Uterus (tissue), 3 donors: ENCODE measurements at regions not wholly inside any gene's neighbourhood (a gene's known extent, or its start where the extent isn't known, plus 50 kb on each side); places are given as distances from the start of the nearest gene placed in this dataset.
A peak's percentile ranks its signal among the peaks of the same experiment; 100 is the strongest.

Experiments used
- DNase-seq, 2 donors: peaks; one replicate each; pipeline ENCODE4 v3.0.0-alpha.2; 2019 to 2020
- H3K27ac ChIP-seq, 2 donors: fragments of 200-600 bp; sonication (generic); 1 replicate in 1 of 2; 2 replicates in 1 of 2; pipeline ENCODE4 v1.5.1; 2016 to 2018
- H3K27me3 ChIP-seq, 2 donors: fragments of 200-600 bp; sonication (generic); one replicate each; pipeline ENCODE4 v1.5.1; 2018 to 2019; ENCODE audit warnings: control low read depth in 1 of 2
- H3K36me3 ChIP-seq, 2 donors: fragments of 200-600 bp; sonication (generic); one replicate each; pipeline ENCODE4 v1.5.1; 2019; ENCODE audit warnings: control low read depth in 1 of 2
- H3K4me1 ChIP-seq, 2 donors: fragments of 200-600 bp; sonication (generic); one replicate each; pipeline ENCODE4 v1.5.1; 2018 to 2019; ENCODE audit warnings: control low read depth in 1 of 2
- H3K4me3 ChIP-seq, 2 donors: fragments of 200-600 bp; sonication (generic); 1 replicate in 1 of 2; 2 replicates in 1 of 2; pipeline ENCODE4 v1.5.1; 2018 to 2019; ENCODE audit warnings: mild to moderate bottlenecking in 1 of 2
- H3K9me3 ChIP-seq, 2 donors: fragments of 200-600 bp; sonication (generic); one replicate each; pipeline ENCODE4 v1.5.1; 2019; ENCODE audit warnings: control low read depth in 1 of 2
- POLR2A ChIP-seq, 2 donors: fragments of 450-650 bp; IDR thresholded peaks; one replicate each; pipeline ENCODE4 v1.6.1; 2016; ENCODE audit warnings: antibody characterized with exemption in 2 of 2, mild to moderate bottlenecking in 1 of 2, moderate library complexity in 1 of 2
- intact Hi-C: fragments of 100-400 bp; cut with DNase I; formaldehyde crosslinking; loops from one replicate; pipeline ENCODE4 v1.15.1; 2023; ENCODE audit warnings: low total_unique reads
- TF ChIP-seq, protein P1 (sequence below), 4 experiments: fragments of 200-600 bp in 2 of 4; fragments of 450-650 bp in 2 of 4; sonication (generic) in 2 of 4; IDR thresholded peaks; one replicate each; pipeline ENCODE4 v1.5.1; 2016 to 2019; ENCODE audit warnings: antibody characterized with exemption in 4 of 4, mild to moderate bottlenecking in 2 of 4, moderate library complexity in 1 of 4
- donor health status: DM: yes; HTN: yes; CAD: no.

DNA sequence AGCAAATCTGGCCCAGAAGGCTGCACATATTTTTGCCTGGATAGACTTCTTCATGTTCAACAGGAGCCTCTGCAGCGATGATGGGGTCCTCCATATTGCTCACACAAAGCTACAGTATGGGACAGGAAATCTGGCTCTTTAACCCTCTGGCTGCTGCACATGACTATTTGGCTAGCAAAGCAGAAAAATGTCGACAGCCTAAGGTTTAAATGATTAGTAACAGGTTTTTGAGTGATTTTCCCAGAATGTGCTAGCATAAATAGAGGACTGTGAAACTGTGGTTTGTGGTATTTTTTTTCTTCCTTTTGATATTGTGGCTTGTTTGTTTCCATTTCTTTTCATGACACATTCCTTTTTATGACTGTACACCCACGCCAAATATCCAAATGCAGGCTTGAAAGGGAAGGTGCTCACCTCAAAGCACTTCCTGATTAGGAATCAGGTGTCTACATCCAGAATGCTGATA is 120.2 kb upstream of the GK2 start:
- no peak for TF ChIP-seq POLR2A (IDR thresholded peaks at IDR 0.05)
- TF ChIP-seq, protein P1, sequence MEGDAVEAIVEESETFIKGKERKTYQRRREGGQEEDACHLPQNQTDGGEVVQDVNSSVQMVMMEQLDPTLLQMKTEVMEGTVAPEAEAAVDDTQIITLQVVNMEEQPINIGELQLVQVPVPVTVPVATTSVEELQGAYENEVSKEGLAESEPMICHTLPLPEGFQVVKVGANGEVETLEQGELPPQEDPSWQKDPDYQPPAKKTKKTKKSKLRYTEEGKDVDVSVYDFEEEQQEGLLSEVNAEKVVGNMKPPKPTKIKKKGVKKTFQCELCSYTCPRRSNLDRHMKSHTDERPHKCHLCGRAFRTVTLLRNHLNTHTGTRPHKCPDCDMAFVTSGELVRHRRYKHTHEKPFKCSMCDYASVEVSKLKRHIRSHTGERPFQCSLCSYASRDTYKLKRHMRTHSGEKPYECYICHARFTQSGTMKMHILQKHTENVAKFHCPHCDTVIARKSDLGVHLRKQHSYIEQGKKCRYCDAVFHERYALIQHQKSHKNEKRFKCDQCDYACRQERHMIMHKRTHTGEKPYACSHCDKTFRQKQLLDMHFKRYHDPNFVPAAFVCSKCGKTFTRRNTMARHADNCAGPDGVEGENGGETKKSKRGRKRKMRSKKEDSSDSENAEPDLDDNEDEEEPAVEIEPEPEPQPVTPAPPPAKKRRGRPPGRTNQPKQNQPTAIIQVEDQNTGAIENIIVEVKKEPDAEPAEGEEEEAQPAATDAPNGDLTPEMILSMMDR (IDR thresholded peaks at IDR 0.05) = no peak
- Histone ChIP-seq H3K9me3 (no peaks in the 10 kb centered on the region), H3K27ac (no peak overlapping the region), H3K27me3 (no peaks in the 10 kb centered on the region), H3K4me3 (no peak overlapping the region), H3K4me1 (no peaks in the 10 kb centered on the region), H3K36me3 (no peaks in the 10 kb centered on the region)
- intact Hi-C loops = no loop called here
- DNase-seq = no peak

GRCh38 chr4:79526641-79527565 is 118.9 kb upstream of the GK2 start:
- DNase-seq = no peak
- Histone ChIP-seq H3K27ac (no peak overlapping the region), H3K9me3 (no peaks in the 10 kb centered on the region), H3K4me3 (no peak overlapping the region), H3K4me1 (no peaks in the 10 kb centered on the region), H3K36me3 (no peaks in the 10 kb centered on the region), H3K27me3 (no peaks in the 10 kb centered on the region)
- TF ChIP-seq, protein P1 (IDR thresholded peaks at IDR 0.05) = no peak
- no peak for TF ChIP-seq POLR2A (IDR thresholded peaks at IDR 0.05)
- intact Hi-C loops = no loop called here

GRCh38 chr4:79516114-79516513 is 108.1 kb upstream of the GK2 start:
- no peaks in the 10 kb centered on the region for H3K27me3 ChIP-seq
- H3K36me3 ChIP-seq = no peaks in the 10 kb centered on the region
- intact Hi-C loops = no loop called here
- H3K4me3 ChIP-seq = no peak overlapping the region
- no peaks in the 10 kb centered on the region for H3K9me3 ChIP-seq
- DNase-seq = no peak
- no peak overlapping the region for H3K27ac ChIP-seq
- no peak for TF ChIP-seq POLR2A (IDR thresholded peaks at IDR 0.05)
- TF ChIP-seq, protein P1 (IDR thresholded peaks at IDR 0.05) = no peak
- no peaks in the 10 kb centered on the region for H3K4me1 ChIP-seq

DNA sequence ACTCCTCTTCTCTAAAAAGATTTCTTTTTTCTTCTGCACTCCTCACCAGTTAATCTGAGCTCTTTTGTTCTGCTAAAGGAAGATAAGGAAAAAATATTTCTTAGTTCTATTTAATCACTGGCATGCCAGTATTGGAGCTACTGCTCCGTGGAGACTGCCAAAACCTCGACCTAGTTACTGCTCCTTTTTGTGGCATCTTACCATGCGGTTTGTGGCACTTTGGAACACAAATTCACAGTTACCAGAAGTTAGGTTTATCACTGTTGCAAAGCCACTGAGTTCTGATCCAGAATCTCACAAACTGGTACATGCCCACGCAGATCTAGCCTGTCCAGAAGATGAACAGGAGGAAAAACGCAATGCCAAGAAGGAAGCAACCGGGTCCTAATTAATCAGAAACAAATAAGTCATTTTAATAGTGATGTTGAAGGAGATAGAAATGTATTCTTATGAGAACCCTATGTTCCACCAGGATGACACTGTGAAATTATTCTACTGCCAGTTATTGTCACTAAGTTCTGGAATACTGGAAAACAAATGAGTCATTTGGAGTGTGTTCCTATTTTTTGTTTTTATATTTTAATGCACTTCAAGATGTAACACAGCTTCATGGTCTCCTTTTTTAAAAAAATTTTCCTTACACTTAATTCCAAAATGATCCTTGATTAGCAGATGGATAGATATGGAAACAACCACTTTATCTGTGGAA is 106.7 kb upstream of the GK2 start:
- Histone ChIP-seq H3K36me3 (no peaks in the 10 kb centered on the region), H3K27ac (no peak overlapping the region), H3K9me3 (no peaks in the 10 kb centered on the region), H3K27me3 (no peaks in the 10 kb centered on the region), H3K4me3 (no peak overlapping the region), H3K4me1 (no peaks in the 10 kb centered on the region)
- TF ChIP-seq, protein P1 (IDR thresholded peaks at IDR 0.05) = no peak
- no peak for TF ChIP-seq POLR2A (IDR thresholded peaks at IDR 0.05)
- DNase-seq = no peak
- intact Hi-C loops = no loop called here

GRCh38 chr4:79513576-79513975 is 105.5 kb upstream of the GK2 start:
- Histone ChIP-seq H3K4me1 (no peaks in the 10 kb centered on the region), H3K27me3 (no peaks in the 10 kb centered on the region), H3K36me3 (no peaks in the 10 kb centered on the region), H3K9me3 (no peaks in the 10 kb centered on the region), H3K27ac (peak overlapping the region in 1 of 2 donors; percentile 17), H3K4me3 (no peak overlapping the region)
- TF ChIP-seq, protein P1 (IDR thresholded peaks at IDR 0.05) = no peak
- TF ChIP-seq POLR2A (IDR thresholded peaks at IDR 0.05) = no peak
- intact Hi-C loops = no loop called here
- no peak for DNase-seq
